Osteoblast (primary cell): ENCODE measurements at regions not wholly inside any gene's neighbourhood (a gene's known extent, or its start where the extent isn't known, plus 50 kb on each side); places are given as distances from the start of the nearest gene placed in this dataset.

ENCODE experiments used
- DNase-seq: peaks from one replicate; pipeline ENCODE4 v3.0.0; 2011; ENCODE audit warnings: low spot score, mixed read lengths; ENCODE audit not compliant: insufficient read length; ENCODE audit errors: missing footprints
- H2AFZ ChIP-seq: 2 replicates; pipeline ENCODE4 v1.6.0; 2011; ENCODE audit warnings: mild to moderate bottlenecking, low read length
- H3K27ac ChIP-seq: 2 replicates; pipeline ENCODE4 v1.5.1; 2011; ENCODE audit warnings: mild to moderate bottlenecking, low read depth, low read length, moderate library complexity
- H3K27me3 ChIP-seq: 2 replicates; pipeline ENCODE4 v1.6.0; 2012; ENCODE audit warnings: mild to moderate bottlenecking, control low read depth, inconsistent platforms, low read length, moderate library complexity; ENCODE audit not compliant: insufficient read depth
- H3K36me3 ChIP-seq: 2 replicates; pipeline ENCODE4 v1.5.1; 2011; ENCODE audit warnings: mild to moderate bottlenecking, low read length, control low read depth, moderate library complexity; ENCODE audit not compliant: insufficient read depth
- H3K4me1 ChIP-seq: 2 replicates; pipeline ENCODE4 v1.5.1; 2011; ENCODE audit warnings: mild to moderate bottlenecking, low read length, control low read depth, moderate library complexity; ENCODE audit not compliant: insufficient read depth
- H3K4me2 ChIP-seq: 2 replicates; pipeline ENCODE4 v1.6.0; 2011; ENCODE audit warnings: mild to moderate bottlenecking, low read length; ENCODE audit not compliant: insufficient read depth
- H3K4me3 ChIP-seq: fragments of 200-600 bp; sonication (generic); 3 replicates; pipeline ENCODE4 v1.5.1; 2012; ENCODE audit warnings: mild to moderate bottlenecking, low read length, inconsistent platforms; ENCODE audit not compliant: insufficient read depth
- H3K79me2 ChIP-seq: 2 replicates; pipeline ENCODE4 v1.6.0; 2012; ENCODE audit warnings: mild to moderate bottlenecking, low read length, control low read depth, inconsistent platforms; ENCODE audit not compliant: insufficient read depth
- H3K9me3 ChIP-seq: 2 replicates; pipeline ENCODE4 v1.5.1; 2011; ENCODE audit warnings: low read depth, low read length, control low read depth
- H4K20me1 ChIP-seq: 2 replicates; pipeline ENCODE4 v1.6.0; 2012; ENCODE audit warnings: mild to moderate bottlenecking, low read length, control low read depth; ENCODE audit not compliant: insufficient read depth
- CTCF ChIP-seq: IDR thresholded peaks from 2 replicates; pipeline ENCODE4 v1.5.1; 2011; ENCODE audit warnings: mild to moderate bottlenecking, low read depth, low read length, moderate library complexity; ENCODE audit errors: extremely low read depth

- H3K27me3 ChIP-seq: no peaks in the 10 kb centered on the region
- no peak overlapping the region for H2AFZ ChIP-seq
- peaks cover 48% of the 10 kb centered on the region for H3K4me1 ChIP-seq
- H3K4me2 ChIP-seq: peak overlapping the region; percentile 69
- TF ChIP-seq CTCF: no peak
- no peak for DNase-seq
- H3K79me2 ChIP-seq: no peaks in the 10 kb centered on the region
- no peaks in the 10 kb centered on the region for H4K20me1 ChIP-seq
- H3K27ac ChIP-seq: peak overlapping the region; percentile 74
- peak overlapping the region; percentile 41 for H3K4me3 ChIP-seq
- H3K36me3 ChIP-seq: no peaks in the 10 kb centered on the region
- H3K9me3 ChIP-seq: no peaks in the 10 kb centered on the region
Observed at GRCh38 chr6:3911130-3911529, 62.0 kb downstream of the FAM50B start.

- Histone ChIP-seq H2AFZ (no peak overlapping the region), H4K20me1 (no peaks in the 10 kb centered on the region), H3K9me3 (no peaks in the 10 kb centered on the region), H3K27me3 (no peaks in the 10 kb centered on the region), H3K4me1 (peaks cover 48% of the 10 kb centered on the region), H3K27ac (peak overlapping the region; percentile 74), H3K4me3 (peak overlapping the region; percentile 41), H3K36me3 (no peaks in the 10 kb centered on the region), H3K4me2 (peak overlapping the region; percentile 69), H3K79me2 (no peaks in the 10 kb centered on the region)
- peak; percentile 91 for DNase-seq
- TF ChIP-seq CTCF: no peak
Observed at GRCh38 chr6:3911614-3912336, 62.6 kb downstream of the FAM50B start.

- H3K27me3 ChIP-seq: no peaks in the 10 kb centered on the region
- H3K79me2 ChIP-seq: no peaks in the 10 kb centered on the region
- H3K9me3 ChIP-seq: no peaks in the 10 kb centered on the region
- peaks cover 48% of the 10 kb centered on the region for H3K4me1 ChIP-seq
- H4K20me1 ChIP-seq: no peaks in the 10 kb centered on the region
- peak overlapping the region; percentile 69 for H3K4me2 ChIP-seq
- no peak overlapping the region for H2AFZ ChIP-seq
- no peaks in the 10 kb centered on the region for H3K36me3 ChIP-seq
- DNase-seq: peak; percentile 62
- H3K27ac ChIP-seq: peak overlapping the region; percentile 74
- no peak for TF ChIP-seq CTCF
- no peak overlapping the region for H3K4me3 ChIP-seq
Observed at GRCh38 chr6:3912361-3913076, 63.3 kb downstream of the FAM50B start.
